PFSK-1 (cell line): ENCODE measurements at regions not wholly inside any gene's neighbourhood (a gene's known extent, or its start where the extent isn't known, plus 50 kb on each side); places are given as distances from the start of the nearest gene placed in this dataset.

ENCODE experiments used
- FOXP2 ChIP-seq: optimal IDR thresholded peaks from 2 replicates; pipeline ENCODE3; 2011; ENCODE audit warnings: borderline replicate concordance, control low read depth, inconsistent platforms; ENCODE audit not compliant: insufficient read depth; ENCODE audit errors: extremely low read length, extremely low read depth
- POLR2AphosphoS5 ChIP-seq: IDR thresholded peaks from 2 replicates; pipeline ENCODE4 v1.6.1; 2012; ENCODE audit warnings: low read depth, mild to moderate bottlenecking, control low read depth, low read length, moderate library complexity
- REST ChIP-seq, 2 experiments: IDR thresholded peaks; 2 replicates each; pipeline versions ENCODE4 v1.6.1 to v1.8.0; 2011 to 2012; ENCODE audit warnings: low read depth in 2 of 2, low read length in 2 of 2, control low read depth in 1 of 2, inconsistent platforms in 1 of 2, mild to moderate bottlenecking in 1 of 2, moderate library complexity in 1 of 2; ENCODE audit not compliant: insufficient read depth in 1 of 2
- SIN3A ChIP-seq: IDR thresholded peaks from 2 replicates; pipeline ENCODE4 v1.6.1; 2012; ENCODE audit warnings: mild to moderate bottlenecking, low read length, moderate library complexity, borderline replicate concordance; ENCODE audit not compliant: insufficient read depth
- TAF1 ChIP-seq: IDR thresholded peaks from 2 replicates; pipeline ENCODE4 v1.6.1; 2012; ENCODE audit warnings: low read length, control low read depth, borderline replicate concordance; ENCODE audit not compliant: insufficient read depth

GRCh38 chr11:116225236-116225635 is 547.6 kb downstream of the BUD13 start:
- TF ChIP-seq SIN3A = no peak
- no peak for TF ChIP-seq REST (IDR thresholded peaks at IDR 0.05; ENCODE audit: insufficient read depth in 1 of 2, low read depth in 2 of 2, low read length in 2 of 2)
- no peak for TF ChIP-seq POLR2AphosphoS5
- TF ChIP-seq TAF1 = no peak
- TF ChIP-seq FOXP2 = no peak

- no peak for TF ChIP-seq POLR2AphosphoS5
- TF ChIP-seq TAF1 = no peak
- TF ChIP-seq REST (IDR thresholded peaks at IDR 0.05; ENCODE audit: insufficient read depth in 1 of 2, low read depth in 2 of 2, low read length in 2 of 2) = no peak
- TF ChIP-seq SIN3A = no peak
- TF ChIP-seq FOXP2 = no peak
Observed at GRCh38 chr11:116224889-116225200, 547.9 kb downstream of the BUD13 start.

GRCh38 chr11:116224154-116224888 is 548.5 kb downstream of the BUD13 start:
- no peak for TF ChIP-seq POLR2AphosphoS5
- no peak for TF ChIP-seq TAF1
- no peak for TF ChIP-seq REST (IDR thresholded peaks at IDR 0.05; ENCODE audit: insufficient read depth in 1 of 2, low read depth in 2 of 2, low read length in 2 of 2)
- TF ChIP-seq SIN3A = no peak
- TF ChIP-seq FOXP2 = no peak

- no peak for TF ChIP-seq REST (IDR thresholded peaks at IDR 0.05; ENCODE audit: insufficient read depth in 1 of 2, low read depth in 2 of 2, low read length in 2 of 2)
- no peak for TF ChIP-seq FOXP2
- no peak for TF ChIP-seq SIN3A
- no peak for TF ChIP-seq POLR2AphosphoS5
Observed at GRCh38 chr11:116221351-116221750, 551.4 kb downstream of the BUD13 start.

GRCh38 chr11:116219171-116219635 is 553.6 kb downstream of the BUD13 start:
- TF ChIP-seq SIN3A (no peak), FOXP2 (no peak), REST (IDR thresholded peaks at IDR 0.05; ENCODE audit: insufficient read depth in 1 of 2, low read depth in 2 of 2, low read length in 2 of 2) (no peak), TAF1 (no peak), POLR2AphosphoS5 (no peak)
